ENCODE measurements at regions not wholly inside any gene's neighbourhood (a gene's known extent, or its start where the extent isn't known, plus 50 kb on each side); places are given as distances from the start of the nearest gene placed in this dataset.

DNA sequence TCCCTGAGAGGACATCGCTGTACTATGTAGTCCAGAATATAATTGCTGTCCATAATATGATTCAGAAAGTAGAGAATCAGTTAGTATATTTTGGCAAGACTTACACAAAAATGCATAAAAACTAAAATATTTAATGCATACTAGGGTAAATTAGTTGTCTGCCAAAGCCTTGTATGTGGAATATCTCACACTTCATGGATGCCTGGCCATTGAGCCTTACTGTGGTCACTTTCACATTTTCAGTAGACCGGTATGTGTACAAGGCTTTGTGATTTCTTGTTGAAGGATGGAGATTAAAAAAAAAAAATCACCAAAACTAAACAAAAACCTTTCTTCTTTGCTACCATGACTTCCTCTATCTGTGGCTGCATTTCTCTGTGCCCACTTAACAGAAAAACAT lies 197.3 kb upstream of the DDHD1 start:
- DNase-seq: no peak

- DNase-seq: no peak
Observed at GRCh38 chr14:53346988-53347387, 193.9 kb upstream of the DDHD1 start.

GRCh38 chr14:53341324-53341723 lies 188.2 kb upstream of the DDHD1 start:
- DNase-seq: no peak

- no peak for DNase-seq
Observed at GRCh38 chr14:53338192-53338591, 185.1 kb upstream of the DDHD1 start.

DNA sequence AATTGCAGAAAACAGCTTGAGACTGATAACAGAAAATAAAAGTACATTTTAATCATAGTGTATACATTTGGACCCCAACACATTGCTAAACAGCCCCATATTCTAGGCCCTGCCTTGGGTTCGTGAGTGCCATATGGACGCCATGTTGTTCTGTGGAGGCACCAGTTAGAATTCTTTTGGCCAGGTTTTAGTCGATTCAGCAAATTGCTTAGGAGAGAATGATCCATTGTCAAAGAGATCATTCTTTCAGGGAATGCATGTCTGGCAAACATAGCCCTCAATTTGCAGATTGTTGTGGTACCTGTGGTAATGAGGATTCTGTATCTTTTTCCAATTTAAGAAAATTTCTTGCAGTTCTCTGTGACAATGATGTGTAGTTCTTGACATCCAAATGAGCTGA lies 183.6 kb upstream of the DDHD1 start:
- no peak for DNase-seq

GRCh38 chr14:53333809-53334208 lies 180.7 kb upstream of the DDHD1 start:
- no peak for DNase-seq

GRCh38 chr14:53331921-53332320 lies 178.8 kb upstream of the DDHD1 start:
- DNase-seq: no peak

- no peak for DNase-seq
Observed at GRCh38 chr14:53331247-53331646, 178.1 kb upstream of the DDHD1 start.

GRCh38 chr14:53330441-53330840 lies 177.3 kb upstream of the DDHD1 start:
- DNase-seq: no peak

GRCh38 chr14:53328841-53329240 lies 175.7 kb upstream of the DDHD1 start:
- DNase-seq: peak; percentile 13

- no peak for DNase-seq
Observed at GRCh38 chr14:53327716-53328115, 174.6 kb upstream of the DDHD1 start.

GRCh38 chr14:53325176-53325806 lies 172.2 kb upstream of the DDHD1 start:
- no peak for DNase-seq

DNA sequence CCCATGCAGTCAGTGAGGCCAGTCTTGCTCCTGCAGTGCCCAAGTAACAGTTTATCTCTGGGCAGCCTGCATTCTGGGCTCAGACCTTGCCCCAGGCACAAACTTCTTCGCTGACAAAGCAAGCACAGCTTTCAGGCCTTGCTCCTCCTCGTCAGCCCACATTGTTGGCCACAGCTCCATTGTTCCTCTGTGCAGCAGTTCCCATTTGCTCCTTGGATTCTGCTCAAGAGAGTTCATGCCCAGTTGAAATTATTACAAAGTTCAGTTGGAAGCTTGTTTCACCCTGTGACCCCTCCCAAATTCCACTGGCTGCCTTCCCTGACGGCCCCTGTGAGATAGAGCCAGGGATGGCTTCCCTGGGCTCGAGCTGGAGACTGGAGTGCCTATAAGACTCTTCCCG lies 163.4 kb upstream of the DDHD1 start:
- peak; percentile 29 for DNase-seq

DNA sequence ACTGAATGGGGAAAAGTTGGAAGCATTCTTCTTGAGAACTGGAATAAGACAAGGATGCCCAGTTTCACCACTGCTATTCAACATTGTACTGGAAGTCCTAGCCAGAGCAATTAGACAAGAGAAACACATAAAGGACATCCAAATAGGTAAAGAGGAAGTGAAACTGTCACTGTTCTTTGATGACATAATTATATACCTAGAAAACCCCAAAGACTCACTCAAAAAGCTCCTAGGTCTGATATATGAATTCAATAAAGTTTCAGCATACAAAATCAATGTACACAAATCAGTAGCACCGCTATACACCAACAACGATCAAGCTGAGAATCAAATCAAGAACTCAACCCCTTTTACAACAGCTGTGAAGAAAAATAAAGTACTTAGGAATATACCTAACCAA lies 157.3 kb upstream of the DDHD1 start:
- no peak for DNase-seq

GRCh38 chr14:53306911-53307310 lies 153.8 kb upstream of the DDHD1 start:
- DNase-seq: peak; percentile 54

GRCh38 chr14:53306267-53306721 lies 153.2 kb upstream of the DDHD1 start:
- peak; percentile 84 for DNase-seq

DNA sequence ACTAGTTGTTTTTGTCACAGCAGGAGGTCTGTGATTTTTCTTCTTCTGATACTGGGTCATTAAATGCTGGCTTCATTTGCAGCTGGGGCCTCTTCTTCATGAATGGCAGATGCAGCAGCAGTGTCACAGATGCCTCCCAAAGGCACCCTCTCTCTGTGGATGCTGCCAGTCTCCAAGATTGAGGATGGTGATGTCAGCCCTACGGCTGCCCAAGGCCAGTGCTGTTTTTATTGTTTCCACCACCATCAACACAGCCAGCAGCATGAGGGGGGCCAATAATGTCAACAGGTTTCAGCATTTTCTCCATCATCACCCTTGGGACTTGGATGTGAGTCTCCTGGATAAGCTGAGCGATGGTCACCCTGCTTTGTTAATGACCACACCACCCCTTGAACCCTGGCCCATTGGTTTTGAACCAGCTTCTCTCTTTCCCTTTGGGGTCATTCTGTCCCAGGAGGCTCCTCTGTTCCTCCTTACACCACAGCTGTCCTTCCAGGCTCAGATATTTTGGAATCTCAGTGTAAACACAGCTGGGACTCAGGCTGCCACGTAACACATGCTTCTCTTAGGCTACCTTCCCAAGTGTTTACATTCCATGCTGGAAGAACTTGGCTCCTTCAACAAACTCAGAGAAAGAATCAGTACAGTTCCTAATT lies 151.7 kb upstream of the DDHD1 start:
- peak; percentile 27 for DNase-seq

- no peak for DNase-seq
Observed at GRCh38 chr14:53295985-53296582, 143.0 kb upstream of the DDHD1 start.

DNA sequence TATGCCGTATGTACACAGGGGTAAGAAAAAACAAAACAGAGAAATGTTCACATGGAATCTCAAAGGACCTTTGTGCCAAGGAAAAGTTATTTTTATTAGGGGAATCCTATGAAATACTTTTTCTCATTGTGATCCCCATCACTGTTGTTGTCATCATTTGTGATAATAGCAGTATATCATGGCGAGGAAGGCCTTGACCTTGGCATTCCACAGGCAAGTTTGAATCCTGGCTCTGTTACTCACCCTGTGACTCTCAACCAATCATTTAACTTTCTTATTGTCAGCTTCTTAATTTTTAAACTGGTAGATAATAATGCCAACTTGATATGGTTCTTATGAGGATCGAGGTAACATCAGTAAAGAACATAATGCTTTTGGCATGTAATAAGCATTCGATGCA lies 142.2 kb upstream of the DDHD1 start:
- no peak for DNase-seq

DNA sequence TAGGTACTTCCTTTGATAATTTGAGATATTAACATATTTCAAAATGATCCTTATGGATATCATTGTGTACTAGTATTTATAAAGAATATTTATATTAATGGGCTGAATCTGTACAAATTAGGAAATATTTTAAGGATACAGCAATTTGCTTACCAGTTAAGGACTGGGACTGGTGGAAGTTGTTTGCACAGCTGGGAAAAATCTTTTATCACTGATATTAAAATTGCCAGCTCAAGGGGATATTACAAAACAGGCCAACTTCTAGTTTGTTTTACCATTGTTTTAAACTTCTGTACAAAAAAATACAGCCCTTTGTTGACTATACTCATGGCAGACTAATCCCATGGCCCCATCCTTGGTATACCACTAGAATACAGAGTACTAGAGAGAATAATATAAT lies 133.2 kb upstream of the DDHD1 start:
- DNase-seq: no peak

DNA sequence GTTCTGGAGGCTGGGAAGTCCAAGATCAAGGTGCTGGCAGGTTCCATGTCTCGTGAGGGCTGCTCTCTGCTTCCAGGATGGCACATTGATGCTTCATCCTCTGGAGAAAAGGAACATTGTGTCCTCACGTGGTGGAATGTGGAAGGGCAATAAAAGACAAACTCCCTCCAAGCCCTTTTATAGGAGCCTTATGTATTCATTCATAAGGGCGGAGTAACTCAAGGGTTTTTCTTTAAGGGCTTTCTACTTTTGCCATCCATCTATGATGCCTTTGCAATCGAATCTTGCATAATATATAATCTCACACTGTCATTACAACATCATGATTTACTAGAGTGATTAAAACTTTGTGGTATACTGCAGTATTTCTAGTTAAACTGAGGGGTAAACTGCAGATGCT lies 132.7 kb upstream of the DDHD1 start:
- no peak for DNase-seq

DNA sequence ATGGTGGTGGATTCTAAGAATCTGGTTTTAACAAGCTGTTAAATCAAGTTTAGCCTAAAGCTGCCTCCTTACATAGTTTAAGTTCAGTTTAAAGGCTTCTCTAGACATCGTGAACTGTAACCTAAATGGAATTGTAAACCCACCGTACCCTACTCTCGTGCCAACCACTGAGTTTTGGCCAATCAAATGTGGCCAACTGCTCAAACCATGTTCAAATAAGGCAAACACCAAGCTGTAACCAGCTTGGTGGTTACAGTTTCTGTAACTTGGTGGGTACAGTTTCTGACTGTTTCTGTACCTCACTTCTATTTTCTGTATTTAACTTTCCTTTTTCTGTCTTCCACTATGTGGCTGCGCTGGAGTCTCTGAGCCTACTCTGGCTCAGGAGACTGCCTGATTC lies 131.9 kb upstream of the DDHD1 start:
- no peak for DNase-seq

- no peak for DNase-seq
Observed at GRCh38 chr14:53278602-53279506, 125.7 kb upstream of the DDHD1 start.

Data from skin of body (tissue), 1 donor.